ENCODE measurements at regions not wholly inside any gene's neighbourhood (a gene's known extent, or its start where the extent isn't known, plus 50 kb on each side); places are given as distances from the start of the nearest gene placed in this dataset.

DNA sequence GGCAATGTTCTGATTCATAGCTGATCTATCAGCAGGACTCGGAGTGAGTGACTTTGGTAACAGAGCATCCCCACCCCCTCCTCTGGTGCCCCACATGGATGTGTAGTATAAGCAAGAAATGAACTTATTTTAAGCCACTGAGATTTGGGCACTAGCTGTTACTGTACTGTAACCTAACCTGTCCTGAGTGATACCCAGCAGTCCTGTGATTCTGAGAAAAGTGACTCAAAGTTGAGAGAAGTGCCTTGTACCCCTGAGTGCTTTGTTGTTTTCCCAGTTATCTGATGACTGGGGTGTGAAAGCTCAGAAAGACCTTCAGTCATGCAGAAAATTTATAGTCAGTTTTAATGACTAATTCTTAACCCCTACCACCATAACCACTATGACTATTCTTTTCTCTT lies 439.9 kb upstream of the RBMS3 start:
- intact Hi-C loops (cut with DNase I; ENCODE audit: low total_unique reads) = no loop called here
- H3K4me3 ChIP-seq (ENCODE audit: low read depth, poor library complexity, severe bottlenecking) = no peak overlapping the region
- no peak for DNase-seq (ENCODE audit: low spot score in 2 of 2)
- WGBS, 2 donors = 100% methylated on average over 1 of the region's 1 CpG
- TF ChIP-seq, protein P1, sequence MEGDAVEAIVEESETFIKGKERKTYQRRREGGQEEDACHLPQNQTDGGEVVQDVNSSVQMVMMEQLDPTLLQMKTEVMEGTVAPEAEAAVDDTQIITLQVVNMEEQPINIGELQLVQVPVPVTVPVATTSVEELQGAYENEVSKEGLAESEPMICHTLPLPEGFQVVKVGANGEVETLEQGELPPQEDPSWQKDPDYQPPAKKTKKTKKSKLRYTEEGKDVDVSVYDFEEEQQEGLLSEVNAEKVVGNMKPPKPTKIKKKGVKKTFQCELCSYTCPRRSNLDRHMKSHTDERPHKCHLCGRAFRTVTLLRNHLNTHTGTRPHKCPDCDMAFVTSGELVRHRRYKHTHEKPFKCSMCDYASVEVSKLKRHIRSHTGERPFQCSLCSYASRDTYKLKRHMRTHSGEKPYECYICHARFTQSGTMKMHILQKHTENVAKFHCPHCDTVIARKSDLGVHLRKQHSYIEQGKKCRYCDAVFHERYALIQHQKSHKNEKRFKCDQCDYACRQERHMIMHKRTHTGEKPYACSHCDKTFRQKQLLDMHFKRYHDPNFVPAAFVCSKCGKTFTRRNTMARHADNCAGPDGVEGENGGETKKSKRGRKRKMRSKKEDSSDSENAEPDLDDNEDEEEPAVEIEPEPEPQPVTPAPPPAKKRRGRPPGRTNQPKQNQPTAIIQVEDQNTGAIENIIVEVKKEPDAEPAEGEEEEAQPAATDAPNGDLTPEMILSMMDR (IDR thresholded peaks at IDR 0.05) = no peak
- no peak for TF ChIP-seq POLR2A (IDR thresholded peaks at IDR 0.05)

DNA sequence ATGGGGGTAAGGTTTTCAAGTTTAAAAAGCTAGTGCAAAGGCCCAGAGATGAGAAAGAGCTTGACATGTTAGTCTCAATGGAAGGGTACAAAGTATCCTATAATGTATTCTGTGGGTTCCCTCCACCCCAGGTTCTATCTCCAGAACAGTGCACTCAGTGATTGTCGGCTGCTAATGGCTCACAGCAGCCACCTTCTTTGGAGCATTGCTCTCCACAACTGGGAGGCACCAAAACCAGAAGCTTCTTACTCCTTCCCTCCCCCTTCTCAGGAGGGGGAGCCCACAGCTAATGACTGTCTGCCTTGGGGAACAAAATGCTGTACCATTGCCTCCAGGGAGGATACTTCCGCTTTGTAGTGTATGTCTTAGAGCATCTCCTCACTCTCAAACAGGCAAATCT lies 439.4 kb upstream of the RBMS3 start:
- TF ChIP-seq POLR2A (IDR thresholded peaks at IDR 0.05) = no peak
- TF ChIP-seq, protein P1 (IDR thresholded peaks at IDR 0.05) = no peak
- DNase-seq (ENCODE audit: low spot score in 2 of 2) = no peak
- WGBS, 2 donors = 72 to 73% methylated on average over 2 of the region's 2 CpGs
- no peak overlapping the region for H3K4me3 ChIP-seq (ENCODE audit: low read depth, poor library complexity, severe bottlenecking)
- intact Hi-C loops (cut with DNase I; ENCODE audit: low total_unique reads) = no loop called here

DNA sequence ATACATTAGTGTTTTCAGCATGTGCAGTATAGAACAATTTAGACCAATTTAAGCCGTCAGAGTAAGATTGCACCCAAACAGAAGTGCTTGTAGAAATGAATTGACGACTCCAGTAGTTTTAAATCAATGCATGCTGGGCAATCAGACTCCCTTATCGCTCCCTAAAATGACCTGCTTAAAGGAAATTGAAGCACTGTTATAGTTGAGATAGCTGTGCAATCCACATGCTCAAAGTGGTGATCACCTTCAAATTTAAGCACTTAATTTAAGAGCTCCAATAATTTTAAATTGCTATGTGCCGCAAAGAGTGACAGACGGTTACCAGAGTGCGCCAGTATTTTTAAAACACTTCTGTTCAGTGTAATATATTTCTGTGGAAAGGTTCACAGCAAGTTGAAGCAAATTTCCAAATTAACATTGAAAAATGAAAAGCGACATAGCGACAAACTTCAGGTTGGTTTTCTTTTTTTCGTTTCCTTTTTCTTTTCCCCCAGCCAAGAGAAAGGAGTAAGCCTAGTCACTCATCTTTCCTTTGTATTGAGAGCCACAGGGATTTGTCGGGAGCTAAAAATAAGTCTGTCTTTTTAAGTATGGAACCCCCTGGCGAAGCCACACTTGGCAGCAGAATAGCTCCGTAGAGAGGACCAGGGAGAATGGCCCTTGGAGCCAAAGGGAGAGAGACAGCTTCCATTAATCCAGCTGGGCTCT lies 436.4 kb upstream of the RBMS3 start:
- TF ChIP-seq, protein P1 (IDR thresholded peaks at IDR 0.05) = no peak
- TF ChIP-seq POLR2A (IDR thresholded peaks at IDR 0.05) = no peak
- H3K4me3 ChIP-seq (ENCODE audit: low read depth, poor library complexity, severe bottlenecking) = no peak overlapping the region
- intact Hi-C loops (cut with DNase I; ENCODE audit: low total_unique reads) = no loop called here
- no peak for DNase-seq (ENCODE audit: low spot score in 2 of 2)
- WGBS, 2 donors = 88 to 92% methylated on average over 12 of the region's 12 CpGs

- no peak for DNase-seq (ENCODE audit: low spot score in 2 of 2)
- TF ChIP-seq POLR2A (IDR thresholded peaks at IDR 0.05) = no peak
- TF ChIP-seq, protein P1 (IDR thresholded peaks at IDR 0.05) = no peak
- 92 to 94% methylated on average over 4 of the region's 4 CpGs for whole genome bisulfite sequencing, 2 donors
- H3K4me3 ChIP-seq (ENCODE audit: low read depth, poor library complexity, severe bottlenecking) = no peak overlapping the region
- intact Hi-C loops (cut with DNase I; ENCODE audit: low total_unique reads) = no loop called here
These were observed 435.9 kb upstream of the RBMS3 start for GRCh38 chr3:28845006-28845324.

- no peak for TF ChIP-seq POLR2A (IDR thresholded peaks at IDR 0.05)
- TF ChIP-seq, protein P1 (IDR thresholded peaks at IDR 0.05) = no peak
- 84 to 89% methylated on average over 14 of the region's 14 CpGs for WGBS, 2 donors
- intact Hi-C loops (cut with DNase I; ENCODE audit: low total_unique reads) = no loop called here
- DNase-seq (ENCODE audit: low spot score in 2 of 2) = no peak
- H3K4me3 ChIP-seq (ENCODE audit: low read depth, poor library complexity, severe bottlenecking) = no peak overlapping the region
These were observed 433.8 kb upstream of the RBMS3 start for GRCh38 chr3:28846971-28847478.

DNA sequence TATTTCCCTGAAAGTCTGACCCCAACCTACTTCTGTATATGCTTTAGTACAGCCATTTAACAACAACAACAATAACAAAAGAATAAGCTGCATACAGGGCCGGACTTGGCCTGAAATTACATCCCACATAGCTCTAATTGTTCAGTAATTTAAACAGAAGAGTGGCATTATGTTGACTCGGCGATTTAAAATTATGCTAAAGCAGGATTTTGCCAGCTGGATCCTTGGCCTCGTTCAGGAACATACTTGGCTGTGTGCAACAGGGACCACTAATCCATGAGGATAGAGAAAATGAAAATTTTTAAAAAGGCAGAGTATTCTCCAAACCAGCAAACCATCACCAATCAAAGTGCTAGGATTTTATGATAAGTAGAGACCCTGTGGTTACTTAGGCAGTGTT lies 433.1 kb upstream of the RBMS3 start:
- H3K4me3 ChIP-seq (ENCODE audit: low read depth, poor library complexity, severe bottlenecking) = no peak overlapping the region
- intact Hi-C loops (cut with DNase I; ENCODE audit: low total_unique reads) = no loop called here
- 69 to 70% methylated on average over 4 of the region's 4 CpGs for WGBS, 2 donors

More for the DNA sequence above, 433.1 kb upstream of the RBMS3 start:
- no peak for TF ChIP-seq POLR2A (IDR thresholded peaks at IDR 0.05)
- TF ChIP-seq, protein P1 (IDR thresholded peaks at IDR 0.05) = no peak
- DNase-seq (ENCODE audit: low spot score in 2 of 2) = no peak

Data from lower leg skin (tissue), 4 donors.